GM21723 (cell line): ENCODE measurements at regions not wholly inside any gene's neighbourhood (a gene's known extent, or its start where the extent isn't known, plus 50 kb on each side); places are given as distances from the start of the nearest gene placed in this dataset.
"Not testable (repeated sequence)": the region's sequence is repeated elsewhere in the genome, so short reads cannot be mapped to it uniquely, and the experiment has no call there.

Experiments used
- ATAC-seq: cut with Tn5 transposase; IDR thresholded peaks from one replicate; pipeline ENCODE4 v1.9.1; 2021; ENCODE audit warnings: mild to moderate bottlenecking, moderate library complexity; ENCODE audit not compliant: unreplicated experiment

GRCh38 chr1:81308191-81308590 is 492.5 kb upstream of the ADGRL2 start:
- ATAC-seq: no peak

- no peak for ATAC-seq
Observed at GRCh38 chr1:81307786-81308185, 492.9 kb upstream of the ADGRL2 start.

GRCh38 chr1:81305997-81306452 is 494.7 kb upstream of the ADGRL2 start:
- no peak for ATAC-seq

GRCh38 chr1:81304187-81304586 is 496.5 kb upstream of the ADGRL2 start:
- ATAC-seq: no peak

GRCh38 chr1:81299892-81300291 is 500.8 kb upstream of the ADGRL2 start:
- ATAC-seq: no peak

- ATAC-seq: no peak
Observed at GRCh38 chr1:81298266-81298665, 502.5 kb upstream of the ADGRL2 start.

- no peak for ATAC-seq
Observed at GRCh38 chr1:81296601-81297000, 504.1 kb upstream of the ADGRL2 start.

- no peak for ATAC-seq
Observed at GRCh38 chr1:81290326-81290725, 510.4 kb upstream of the ADGRL2 start.

- no peak for ATAC-seq
Observed at GRCh38 chr1:81288689-81289088, 512.0 kb upstream of the ADGRL2 start.

GRCh38 chr1:81287411-81288080 is 513.2 kb upstream of the ADGRL2 start:
- ATAC-seq: no peak

- no peak for ATAC-seq
Observed at GRCh38 chr1:81270051-81270450, 530.7 kb upstream of the ADGRL2 start.

- no peak for ATAC-seq
Observed at GRCh38 chr1:81264976-81265375, 535.8 kb upstream of the ADGRL2 start.

GRCh38 chr1:81259625-81260411 is 540.9 kb upstream of the ADGRL2 start:
- ATAC-seq: no peak

GRCh38 chr1:81254560-81254959 is 546.2 kb upstream of the ADGRL2 start:
- ATAC-seq: no peak

GRCh38 chr1:81254068-81254467 is 546.7 kb upstream of the ADGRL2 start:
- ATAC-seq: no peak

GRCh38 chr1:81252471-81253151 is 548.1 kb upstream of the ADGRL2 start:
- no peak for ATAC-seq

- not testable (repeated sequence) for ATAC-seq
Observed at GRCh38 chr1:81250825-81251224, 549.9 kb upstream of the ADGRL2 start.

GRCh38 chr1:81245084-81245715 is 555.5 kb upstream of the ADGRL2 start:
- ATAC-seq: not testable (repeated sequence)

- not testable (repeated sequence) for ATAC-seq
Observed at GRCh38 chr1:81244612-81245011, 556.1 kb upstream of the ADGRL2 start.

GRCh38 chr1:81242103-81242502 is 558.6 kb upstream of the ADGRL2 start:
- ATAC-seq: no peak

- no peak for ATAC-seq
Observed at GRCh38 chr1:81238129-81238528, 562.6 kb upstream of the ADGRL2 start.
